ENCODE measurements at regions not wholly inside any gene's neighbourhood (a gene's known extent, or its start where the extent isn't known, plus 50 kb on each side); places are given as distances from the start of the nearest gene placed in this dataset.
A peak's percentile ranks its signal among the peaks of the same experiment; 100 is the strongest.

- H3K79me2 ChIP-seq (ENCODE audit: control insufficient read depth, insufficient read depth, low read length, unreplicated experiment): no peaks in the 10 kb centered on the region
- H3K27me3 ChIP-seq (ENCODE audit: insufficient read depth, low read length): no peaks in the 10 kb centered on the region
- no peak overlapping the region for H2AFZ ChIP-seq (ENCODE audit: low read length, unreplicated experiment)
- no peak overlapping the region for H3K27ac ChIP-seq (ENCODE audit: low read depth, low read length)
- no peak overlapping the region for H3K4me3 ChIP-seq (ENCODE audit: low read depth, low read length)
- H3K36me3 ChIP-seq (ENCODE audit: insufficient read depth, low read length): no peaks in the 10 kb centered on the region
- peaks cover 37% of the 10 kb centered on the region for H3K4me1 ChIP-seq (ENCODE audit: control insufficient read depth, insufficient read depth, low read length, unreplicated experiment)
Observed at GRCh38 chr2:196263181-196263747, 91.9 kb upstream of the STK17B start.

DNA sequence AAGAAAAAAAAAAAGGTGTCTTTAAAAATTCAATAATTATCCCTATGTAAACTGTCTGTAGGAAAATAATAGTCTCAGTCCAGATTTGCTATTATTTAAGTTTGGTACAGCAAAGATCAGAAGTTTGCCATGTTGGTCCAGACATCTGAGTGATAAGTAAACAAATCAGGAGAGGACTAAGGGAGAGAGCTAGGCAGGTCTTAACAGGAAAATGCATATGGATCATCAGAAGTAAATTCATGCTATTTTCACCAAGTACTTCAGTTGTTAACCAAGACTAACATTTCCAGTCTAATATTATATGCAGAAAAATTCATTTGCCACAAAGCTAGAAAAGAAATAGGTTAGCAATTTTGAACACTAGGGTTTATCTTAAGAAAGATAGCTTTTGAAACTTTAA lies 95.0 kb upstream of the STK17B start:
- H3K27me3 ChIP-seq (ENCODE audit: insufficient read depth, low read length): no peaks in the 10 kb centered on the region
- H3K36me3 ChIP-seq (ENCODE audit: insufficient read depth, low read length): no peaks in the 10 kb centered on the region
- H3K79me2 ChIP-seq (ENCODE audit: control insufficient read depth, insufficient read depth, low read length, unreplicated experiment): no peaks in the 10 kb centered on the region
- H3K4me1 ChIP-seq (ENCODE audit: control insufficient read depth, insufficient read depth, low read length, unreplicated experiment): peaks cover 35% of the 10 kb centered on the region
- H3K4me3 ChIP-seq (ENCODE audit: low read depth, low read length): no peak overlapping the region
- no peak overlapping the region for H2AFZ ChIP-seq (ENCODE audit: low read length, unreplicated experiment)
- H3K27ac ChIP-seq (ENCODE audit: low read depth, low read length): peak overlapping the region; percentile 31; the same call in 1 of the 2 replicates

GRCh38 chr2:196266855-196267254 lies 95.5 kb upstream of the STK17B start:
- H3K27ac ChIP-seq (ENCODE audit: low read depth, low read length): peak overlapping the region; percentile 31
- peaks cover 35% of the 10 kb centered on the region for H3K4me1 ChIP-seq (ENCODE audit: control insufficient read depth, insufficient read depth, low read length, unreplicated experiment)
- H3K36me3 ChIP-seq (ENCODE audit: insufficient read depth, low read length): no peaks in the 10 kb centered on the region
- H3K4me3 ChIP-seq (ENCODE audit: low read depth, low read length): no peak overlapping the region
- H3K79me2 ChIP-seq (ENCODE audit: control insufficient read depth, insufficient read depth, low read length, unreplicated experiment): no peaks in the 10 kb centered on the region
- no peaks in the 10 kb centered on the region for H3K27me3 ChIP-seq (ENCODE audit: insufficient read depth, low read length)
- H2AFZ ChIP-seq (ENCODE audit: low read length, unreplicated experiment): peak overlapping the region; percentile 40

- no peak overlapping the region for H3K4me3 ChIP-seq (ENCODE audit: low read depth, low read length)
- no peak overlapping the region for H2AFZ ChIP-seq (ENCODE audit: low read length, unreplicated experiment)
- peaks cover 35% of the 10 kb centered on the region for H3K4me1 ChIP-seq (ENCODE audit: control insufficient read depth, insufficient read depth, low read length, unreplicated experiment)
- H3K79me2 ChIP-seq (ENCODE audit: control insufficient read depth, insufficient read depth, low read length, unreplicated experiment): no peaks in the 10 kb centered on the region
- H3K36me3 ChIP-seq (ENCODE audit: insufficient read depth, low read length): no peaks in the 10 kb centered on the region
- H3K27me3 ChIP-seq (ENCODE audit: insufficient read depth, low read length): no peaks in the 10 kb centered on the region
- peak overlapping the region; percentile 50 for H3K27ac ChIP-seq (ENCODE audit: low read depth, low read length)
Observed at GRCh38 chr2:196268025-196268424, 96.6 kb upstream of the STK17B start.

- Histone ChIP-seq H3K4me3 (ENCODE audit: low read depth, low read length) (no peak overlapping the region), H3K4me1 (ENCODE audit: control insufficient read depth, insufficient read depth, low read length, unreplicated experiment) (peaks cover 39% of the 10 kb centered on the region), H3K27ac (ENCODE audit: low read depth, low read length) (peak overlapping the region; percentile 50), H3K79me2 (ENCODE audit: control insufficient read depth, insufficient read depth, low read length, unreplicated experiment) (no peaks in the 10 kb centered on the region), H3K36me3 (ENCODE audit: insufficient read depth, low read length) (no peaks in the 10 kb centered on the region), H3K27me3 (ENCODE audit: insufficient read depth, low read length) (no peaks in the 10 kb centered on the region), H2AFZ (ENCODE audit: low read length, unreplicated experiment) (no peak overlapping the region)
Observed at GRCh38 chr2:196268538-196269338, 97.4 kb upstream of the STK17B start.

DNA sequence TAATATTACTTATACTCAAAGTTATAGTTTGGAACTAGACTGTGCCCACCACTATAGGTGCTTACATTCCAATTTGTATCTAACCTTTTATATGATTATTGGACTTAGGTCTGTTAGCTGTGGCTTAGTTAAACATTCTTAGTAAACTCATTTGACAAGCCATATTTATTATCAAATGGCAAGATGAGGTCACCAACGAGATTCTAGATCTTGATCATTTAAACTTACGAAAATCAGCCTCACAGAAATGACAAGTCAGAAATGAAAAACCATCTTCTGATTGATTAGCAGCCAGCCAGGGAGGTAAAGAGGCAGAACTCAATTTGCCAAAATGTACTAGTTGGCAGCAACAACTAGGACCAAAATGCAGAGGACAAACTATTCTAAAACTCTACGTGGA lies 100.4 kb upstream of the STK17B start:
- H3K4me3 ChIP-seq (ENCODE audit: low read depth, low read length): no peak overlapping the region
- H2AFZ ChIP-seq (ENCODE audit: low read length, unreplicated experiment): no peak overlapping the region
- H3K27ac ChIP-seq (ENCODE audit: low read depth, low read length): no peak overlapping the region
- no peaks in the 10 kb centered on the region for H3K36me3 ChIP-seq (ENCODE audit: insufficient read depth, low read length)
- H3K79me2 ChIP-seq (ENCODE audit: control insufficient read depth, insufficient read depth, low read length, unreplicated experiment): no peaks in the 10 kb centered on the region
- H3K27me3 ChIP-seq (ENCODE audit: insufficient read depth, low read length): no peaks in the 10 kb centered on the region
- peaks cover 68% of the 10 kb centered on the region for H3K4me1 ChIP-seq (ENCODE audit: control insufficient read depth, insufficient read depth, low read length, unreplicated experiment)

DNA sequence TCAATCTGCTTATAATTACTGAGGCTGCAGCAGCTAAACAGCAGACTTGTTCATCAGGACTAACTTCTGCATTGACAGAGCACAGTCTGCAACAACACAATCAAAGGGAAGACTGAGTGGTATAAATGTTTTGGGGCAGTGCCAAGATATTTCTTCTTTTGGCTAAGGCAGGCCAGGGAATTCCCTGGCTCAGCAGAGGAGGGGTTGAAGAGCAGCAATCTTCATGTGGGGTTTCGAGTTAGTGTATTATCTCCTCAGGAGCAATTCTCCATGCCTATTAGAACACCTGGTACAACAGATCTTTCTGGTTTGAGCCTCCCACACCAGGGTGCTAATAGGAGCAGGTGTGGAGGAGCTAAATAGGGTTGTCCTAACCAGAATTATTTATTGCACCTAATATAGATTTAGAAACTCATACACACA lies 103.0 kb upstream of the STK17B start:
- Histone ChIP-seq H3K79me2 (ENCODE audit: control insufficient read depth, insufficient read depth, low read length, unreplicated experiment) (no peaks in the 10 kb centered on the region), H3K27ac (ENCODE audit: low read depth, low read length) (peak overlapping the region; percentile 44; the same call in 1 of the 2 replicates), H2AFZ (ENCODE audit: low read length, unreplicated experiment) (no peak overlapping the region), H3K27me3 (ENCODE audit: insufficient read depth, low read length) (no peaks in the 10 kb centered on the region), H3K4me1 (ENCODE audit: control insufficient read depth, insufficient read depth, low read length, unreplicated experiment) (peaks cover 53% of the 10 kb centered on the region), H3K4me3 (ENCODE audit: low read depth, low read length) (0 out of 2 replicates have a peak overlapping the region, but pooled peaks have one; percentile 15), H3K36me3 (ENCODE audit: insufficient read depth, low read length) (no peaks in the 10 kb centered on the region)

- Histone ChIP-seq H3K27me3 (ENCODE audit: insufficient read depth, low read length) (no peaks in the 10 kb centered on the region), H3K4me1 (ENCODE audit: control insufficient read depth, insufficient read depth, low read length, unreplicated experiment) (peaks cover 47% of the 10 kb centered on the region), H3K79me2 (ENCODE audit: control insufficient read depth, insufficient read depth, low read length, unreplicated experiment) (no peaks in the 10 kb centered on the region), H3K4me3 (ENCODE audit: low read depth, low read length) (peak overlapping the region; percentile 26; the same call in 1 of the 2 replicates), H3K27ac (ENCODE audit: low read depth, low read length) (peak overlapping the region; percentile 62), H2AFZ (ENCODE audit: low read length, unreplicated experiment) (no peak overlapping the region), H3K36me3 (ENCODE audit: insufficient read depth, low read length) (no peaks in the 10 kb centered on the region)
Observed at GRCh38 chr2:196275646-196276352, 104.4 kb upstream of the STK17B start.

DNA sequence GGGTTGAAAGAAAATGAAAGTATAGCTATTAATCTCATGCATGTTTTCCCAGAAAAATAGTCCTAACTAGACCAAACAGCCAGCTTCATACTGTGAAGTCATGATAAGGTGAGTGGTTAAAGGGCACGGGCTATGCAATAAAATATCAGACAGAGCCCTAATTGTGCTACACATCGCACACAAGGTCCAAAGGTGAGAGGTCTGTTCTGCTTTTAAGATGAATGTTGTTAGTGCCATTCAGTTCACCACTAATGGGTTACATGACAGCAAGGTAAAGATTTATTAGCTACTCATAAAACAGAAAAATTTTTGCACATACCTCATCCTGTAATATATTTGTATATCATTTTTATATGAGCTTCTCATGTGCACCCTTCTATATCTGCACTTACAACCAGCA lies 105.0 kb upstream of the STK17B start:
- H3K4me3 ChIP-seq (ENCODE audit: low read depth, low read length): peak overlapping the region; percentile 26; the same call in 1 of the 2 replicates
- no peaks in the 10 kb centered on the region for H3K27me3 ChIP-seq (ENCODE audit: insufficient read depth, low read length)
- no peaks in the 10 kb centered on the region for H3K79me2 ChIP-seq (ENCODE audit: control insufficient read depth, insufficient read depth, low read length, unreplicated experiment)
- H3K4me1 ChIP-seq (ENCODE audit: control insufficient read depth, insufficient read depth, low read length, unreplicated experiment): peaks cover 47% of the 10 kb centered on the region
- peak overlapping the region; percentile 62 for H3K27ac ChIP-seq (ENCODE audit: low read depth, low read length)
- H3K36me3 ChIP-seq (ENCODE audit: insufficient read depth, low read length): no peaks in the 10 kb centered on the region
- H2AFZ ChIP-seq (ENCODE audit: low read length, unreplicated experiment): no peak overlapping the region

DNA sequence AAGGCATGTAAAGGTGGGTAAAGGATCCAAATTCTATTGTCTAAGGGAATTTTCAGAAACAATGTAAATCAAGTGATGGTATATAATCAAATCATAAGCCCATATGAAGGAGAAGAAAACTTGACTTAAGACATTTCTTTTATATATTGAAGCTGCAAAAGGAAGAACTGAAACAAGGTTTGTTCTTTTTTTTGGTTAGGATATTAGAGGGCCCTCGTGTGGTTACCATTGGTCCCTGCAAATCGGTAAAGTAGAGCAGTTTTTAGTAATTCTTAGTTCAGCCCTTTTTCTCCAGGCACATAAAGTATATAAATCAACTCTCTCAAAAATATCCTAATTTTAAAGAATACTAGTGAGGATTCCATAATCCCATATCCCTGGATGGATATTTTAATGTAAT lies 105.6 kb upstream of the STK17B start:
- Histone ChIP-seq H3K4me3 (ENCODE audit: low read depth, low read length) (no peak overlapping the region), H3K36me3 (ENCODE audit: insufficient read depth, low read length) (no peaks in the 10 kb centered on the region), H3K79me2 (ENCODE audit: control insufficient read depth, insufficient read depth, low read length, unreplicated experiment) (no peaks in the 10 kb centered on the region), H3K27me3 (ENCODE audit: insufficient read depth, low read length) (no peaks in the 10 kb centered on the region), H3K27ac (ENCODE audit: low read depth, low read length) (peak overlapping the region; percentile 62), H2AFZ (ENCODE audit: low read length, unreplicated experiment) (no peak overlapping the region), H3K4me1 (ENCODE audit: control insufficient read depth, insufficient read depth, low read length, unreplicated experiment) (peaks cover 47% of the 10 kb centered on the region)

All from ACC112 (cell line).